OCI-LY1 (cell line): ENCODE measurements at regions not wholly inside any gene's neighbourhood (a gene's known extent, or its start where the extent isn't known, plus 50 kb on each side); places are given as distances from the start of the nearest gene placed in this dataset.

Source experiments
- H2AFZ ChIP-seq: fragments of 200-600 bp; sonication (generic), shearing (Covaris generic); 2 replicates; pipeline ENCODE4 v1.6.0; 2014; ENCODE audit warnings: antibody characterized with exemption, mild to moderate bottlenecking, low read length
- H3F3A ChIP-seq: fragments of 200-600 bp; sonication (generic), shearing (Covaris generic); 2 replicates; pipeline ENCODE4 v1.6.0; 2014; ENCODE audit warnings: mild to moderate bottlenecking, antibody characterized with exemption, low read length, moderate library complexity; ENCODE audit not compliant: insufficient read depth
- H3K27ac ChIP-seq: fragments of 200-600 bp; sonication (generic); 2 replicates; pipeline ENCODE4 v1.5.1; 2014; ENCODE audit warnings: low read length, mixed run types, mild to moderate bottlenecking, low read depth; ENCODE audit not compliant: poor library complexity, severe bottlenecking
- H3K27me3 ChIP-seq: fragments of 200-600 bp; sonication (generic); 2 replicates; pipeline ENCODE4 v1.6.0; 2014; ENCODE audit warnings: antibody characterized with exemption, mild to moderate bottlenecking, low read length, moderate library complexity; ENCODE audit not compliant: insufficient read depth
- H3K36me3 ChIP-seq: fragments of 200-600 bp; sonication (generic); 2 replicates; pipeline ENCODE4 v1.6.1; 2014; ENCODE audit warnings: mild to moderate bottlenecking, antibody characterized with exemption, low read length, moderate library complexity, mixed read lengths; ENCODE audit not compliant: insufficient read depth
- H3K4me1 ChIP-seq: fragments of 200-600 bp; sonication (generic); 2 replicates; pipeline ENCODE4 v1.5.1; 2014; ENCODE audit warnings: mild to moderate bottlenecking, low read length, moderate library complexity; ENCODE audit not compliant: insufficient read depth, severe bottlenecking
- H3K4me2 ChIP-seq: fragments of 200-600 bp; sonication (generic), shearing (Covaris generic); 2 replicates; pipeline ENCODE4 v1.6.1; 2014; ENCODE audit warnings: low read length
- H3K4me3 ChIP-seq: fragments of 200-600 bp; sonication (generic); 2 replicates; pipeline ENCODE4 v1.5.1; 2014; ENCODE audit warnings: low read length, low read depth, mild to moderate bottlenecking, mixed read lengths; ENCODE audit not compliant: poor library complexity, severe bottlenecking
- H3K79me2 ChIP-seq: fragments of 200-600 bp; shearing (Covaris generic); 2 replicates; pipeline ENCODE4 v1.6.1; 2016; ENCODE audit warnings: mixed run types, low read length, mixed read lengths; ENCODE audit not compliant: insufficient read depth
- H3K9ac ChIP-seq: fragments of 200-600 bp; sonication (generic), shearing (Covaris generic); 2 replicates; pipeline ENCODE4 v1.6.1; 2014; ENCODE audit warnings: mild to moderate bottlenecking, low read length, mixed read lengths
- H3K9me2 ChIP-seq: fragments of 200-600 bp; sonication (generic), shearing (Covaris generic); 2 replicates; pipeline ENCODE4 v1.6.1; 2014; ENCODE audit warnings: low read depth, mild to moderate bottlenecking, low read length, mixed read lengths
- H3K9me3 ChIP-seq: fragments of 200-600 bp; shearing (Covaris generic); 2 replicates; pipeline ENCODE4 v1.6.1; 2014; ENCODE audit warnings: low read length, mixed read lengths
- H4K20me1 ChIP-seq: fragments of 200-600 bp; sonication (generic), shearing (Covaris generic); 2 replicates; pipeline ENCODE4 v1.6.0; 2016; ENCODE audit warnings: mild to moderate bottlenecking, low read length; ENCODE audit not compliant: insufficient read depth
- EZH2 ChIP-seq: fragments of 200-600 bp; sonication (generic), shearing (Covaris generic); IDR thresholded peaks from 2 replicates; pipeline ENCODE4 v1.8.0; 2017; ENCODE audit warnings: borderline replicate concordance, mixed run types, mild to moderate bottlenecking, antibody characterized with exemption, low read length, moderate library complexity, mixed read lengths
- TF ChIP-seq, protein P1 (sequence below): fragments of 200-600 bp; sonication (generic), shearing (Covaris generic); IDR thresholded peaks from 2 replicates; pipeline ENCODE4 v1.5.1; 2017; ENCODE audit warnings: mild to moderate bottlenecking, antibody characterized with exemption, low read length, moderate library complexity, mixed read lengths

DNA sequence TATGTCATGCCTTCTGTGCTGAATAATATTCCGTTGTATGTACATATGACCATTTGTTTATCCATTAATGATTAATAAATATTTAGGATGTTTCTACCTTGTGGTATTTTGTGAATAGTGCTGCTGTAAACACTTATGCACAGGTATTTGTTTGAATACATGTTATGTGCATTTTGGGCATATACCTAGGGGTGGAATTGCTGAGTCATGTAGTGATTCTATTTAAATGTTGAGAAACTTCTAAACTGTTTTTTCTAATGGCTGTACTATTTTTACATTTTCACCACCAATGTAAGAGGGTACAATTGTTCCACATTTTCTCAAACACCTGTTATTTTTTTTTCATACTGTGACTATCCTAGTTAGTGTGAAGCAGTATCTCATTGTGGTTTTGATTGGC lies 1318.6 kb downstream of the TECRL start:
- no peaks in the 10 kb centered on the region for H3F3A ChIP-seq
- H3K27me3 ChIP-seq: no peaks in the 10 kb centered on the region
- no peak overlapping the region for H2AFZ ChIP-seq
- H3K9me2 ChIP-seq: no peaks in the 10 kb centered on the region
- no peak overlapping the region for H3K9ac ChIP-seq
- H3K36me3 ChIP-seq: no peaks in the 10 kb centered on the region
- H4K20me1 ChIP-seq: no peaks in the 10 kb centered on the region
- H3K9me3 ChIP-seq: no peaks in the 10 kb centered on the region
- no peaks in the 10 kb centered on the region for H3K4me1 ChIP-seq
- no peak overlapping the region for H3K4me2 ChIP-seq
- TF ChIP-seq, protein P1, sequence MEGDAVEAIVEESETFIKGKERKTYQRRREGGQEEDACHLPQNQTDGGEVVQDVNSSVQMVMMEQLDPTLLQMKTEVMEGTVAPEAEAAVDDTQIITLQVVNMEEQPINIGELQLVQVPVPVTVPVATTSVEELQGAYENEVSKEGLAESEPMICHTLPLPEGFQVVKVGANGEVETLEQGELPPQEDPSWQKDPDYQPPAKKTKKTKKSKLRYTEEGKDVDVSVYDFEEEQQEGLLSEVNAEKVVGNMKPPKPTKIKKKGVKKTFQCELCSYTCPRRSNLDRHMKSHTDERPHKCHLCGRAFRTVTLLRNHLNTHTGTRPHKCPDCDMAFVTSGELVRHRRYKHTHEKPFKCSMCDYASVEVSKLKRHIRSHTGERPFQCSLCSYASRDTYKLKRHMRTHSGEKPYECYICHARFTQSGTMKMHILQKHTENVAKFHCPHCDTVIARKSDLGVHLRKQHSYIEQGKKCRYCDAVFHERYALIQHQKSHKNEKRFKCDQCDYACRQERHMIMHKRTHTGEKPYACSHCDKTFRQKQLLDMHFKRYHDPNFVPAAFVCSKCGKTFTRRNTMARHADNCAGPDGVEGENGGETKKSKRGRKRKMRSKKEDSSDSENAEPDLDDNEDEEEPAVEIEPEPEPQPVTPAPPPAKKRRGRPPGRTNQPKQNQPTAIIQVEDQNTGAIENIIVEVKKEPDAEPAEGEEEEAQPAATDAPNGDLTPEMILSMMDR: no peak
- TF ChIP-seq EZH2: no peak
- no peaks in the 10 kb centered on the region for H3K79me2 ChIP-seq
- no peak overlapping the region for H3K4me3 ChIP-seq
- H3K27ac ChIP-seq: no peak overlapping the region

DNA sequence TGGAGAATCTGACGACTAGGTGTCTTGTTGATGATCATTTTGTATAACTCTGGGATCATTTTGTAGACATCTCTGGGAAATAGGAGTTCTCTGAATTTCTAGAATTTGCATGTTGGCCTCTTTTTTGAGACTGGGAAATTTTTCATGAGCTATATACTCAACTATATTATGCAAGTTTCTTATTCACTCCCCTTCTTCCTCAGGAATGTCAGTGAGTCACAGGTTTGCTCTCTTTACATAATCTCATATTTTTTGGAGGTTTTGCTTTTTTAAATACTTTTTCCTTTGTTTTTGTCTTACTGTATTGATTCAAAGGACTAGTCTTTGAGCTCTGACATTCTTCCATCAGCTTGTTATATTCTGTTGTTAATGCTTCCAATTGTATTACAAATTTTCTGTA lies 1324.2 kb downstream of the TECRL start:
- Histone ChIP-seq H3K4me2 (no peak overlapping the region), H3K36me3 (no peaks in the 10 kb centered on the region), H3K4me3 (no peak overlapping the region), H3K27ac (no peak overlapping the region), H3K9ac (no peak overlapping the region), H3K4me1 (no peaks in the 10 kb centered on the region), H3K79me2 (no peaks in the 10 kb centered on the region), H4K20me1 (no peaks in the 10 kb centered on the region), H2AFZ (no peak overlapping the region), H3K9me2 (no peaks in the 10 kb centered on the region), H3F3A (no peaks in the 10 kb centered on the region), H3K9me3 (no peaks in the 10 kb centered on the region), H3K27me3 (no peaks in the 10 kb centered on the region)
- TF ChIP-seq, protein P1: no peak
- no peak for TF ChIP-seq EZH2

DNA sequence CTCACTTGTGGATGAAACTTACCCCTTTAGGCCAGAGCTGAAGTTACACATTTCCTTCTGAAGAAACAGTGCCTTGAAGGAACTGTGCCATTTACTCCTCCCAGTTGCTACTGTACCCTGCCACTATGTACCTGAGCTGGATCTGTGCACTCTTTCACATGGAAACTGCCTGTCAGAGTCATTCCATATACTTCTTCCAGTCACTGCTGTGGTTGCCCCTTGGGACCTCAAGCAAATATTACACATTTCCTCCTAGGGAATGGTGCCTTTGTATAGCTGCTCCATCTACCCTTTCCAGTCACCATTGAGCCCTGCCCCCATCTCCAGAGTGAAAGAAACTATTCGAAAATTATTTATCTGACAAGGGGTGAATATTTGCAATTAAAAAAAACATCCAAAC lies 1328.3 kb downstream of the TECRL start:
- H3K79me2 ChIP-seq: no peaks in the 10 kb centered on the region
- H2AFZ ChIP-seq: no peak overlapping the region
- H3K27me3 ChIP-seq: no peaks in the 10 kb centered on the region
- H3K9me3 ChIP-seq: no peaks in the 10 kb centered on the region
- H3K27ac ChIP-seq: no peak overlapping the region
- no peaks in the 10 kb centered on the region for H3K9me2 ChIP-seq
- H3K4me1 ChIP-seq: no peaks in the 10 kb centered on the region
- no peak overlapping the region for H3K4me3 ChIP-seq
- no peak overlapping the region for H3K9ac ChIP-seq
- TF ChIP-seq EZH2: no peak
- TF ChIP-seq, protein P1: no peak
- no peak overlapping the region for H3K4me2 ChIP-seq
- no peaks in the 10 kb centered on the region for H4K20me1 ChIP-seq
- H3F3A ChIP-seq: no peaks in the 10 kb centered on the region
- no peaks in the 10 kb centered on the region for H3K36me3 ChIP-seq
